ENCODE measurements at regions not wholly inside any gene's neighbourhood (a gene's known extent, or its start where the extent isn't known, plus 50 kb on each side); places are given as distances from the start of the nearest gene placed in this dataset.

DNA sequence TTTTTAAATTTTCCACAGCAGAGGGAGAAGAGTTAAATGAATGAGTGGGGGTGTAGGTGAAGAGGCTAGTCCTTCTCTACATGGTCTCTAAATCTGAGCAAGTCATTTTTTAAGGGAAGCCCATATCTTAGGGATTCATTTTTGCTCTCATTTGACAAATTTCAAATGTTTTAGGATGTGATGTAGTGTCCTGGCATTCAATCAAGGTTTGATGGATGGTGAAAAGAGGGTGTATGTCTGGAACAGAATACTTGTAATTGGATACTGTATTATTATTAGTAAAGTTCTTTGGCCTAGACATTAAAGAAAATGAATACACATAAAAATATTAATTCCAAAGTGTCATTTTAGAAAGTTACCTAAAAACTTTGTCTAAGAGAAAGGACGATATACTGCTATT, 167.8 kb upstream of the PTBP2 start:
- H3K9ac ChIP-seq (ENCODE audit: control insufficient read depth, extremely low read depth, insufficient read depth, low read length): no peak overlapping the region
- no peaks in the 10 kb centered on the region for H3K9me3 ChIP-seq (ENCODE audit: control insufficient read depth, low read depth, low read length)
- FAIRE-seq: no peak
- H2AFZ ChIP-seq (ENCODE audit: control insufficient read depth, low read length): no peak overlapping the region
- H3K4me3 ChIP-seq (ENCODE audit: control insufficient read depth in 2 of 3, extremely low read depth in 1 of 3, insufficient read depth in 2 of 3, low read depth in 1 of 3, low read length in 3 of 3): no peak overlapping the region
- no peaks in the 10 kb centered on the region for H4K20me1 ChIP-seq (ENCODE audit: control insufficient read depth, extremely low read depth, insufficient read depth, low read length)
- no peaks in the 10 kb centered on the region for H3K27me3 ChIP-seq (ENCODE audit: control insufficient read depth, extremely low read depth, insufficient read depth, low read length)
- TF ChIP-seq EZH2 (IDR thresholded peaks at IDR 0.05; ENCODE audit: low read length): no peak
- TF ChIP-seq CTCF (optimal IDR thresholded peaks at IDR 0.05 in 1 of 3, IDR thresholded peaks at IDR 0.05 in 1 of 3, conservative IDR thresholded peaks at IDR 0.05 in 1 of 3; ENCODE audit: extremely low read depth in 1 of 3, insufficient read depth in 2 of 3, low read length in 3 of 3): no peak
- no peaks in the 10 kb centered on the region for H3K36me3 ChIP-seq (ENCODE audit: control insufficient read depth in 2 of 2, extremely low read depth in 1 of 2, insufficient read depth in 2 of 2, low read length in 2 of 2)
- DNase-seq (ENCODE audit: low read depth, low spot score): no peak
- no peaks in the 10 kb centered on the region for H3K79me2 ChIP-seq (ENCODE audit: control insufficient read depth, insufficient read depth, low read length)
- H3K27ac ChIP-seq (ENCODE audit: control insufficient read depth, insufficient read depth, low read length): no peak overlapping the region
- H3K9me1 ChIP-seq (ENCODE audit: control insufficient read depth, extremely low read depth, insufficient read depth, low read length): no peaks in the 10 kb centered on the region
- no peaks in the 10 kb centered on the region for H3K4me1 ChIP-seq (ENCODE audit: control insufficient read depth, extremely low read depth, insufficient read depth, low read length)
- no peak overlapping the region for H3K4me2 ChIP-seq (ENCODE audit: control insufficient read depth, extremely low read depth, insufficient read depth, low read depth, low read length)
- dilution Hi-C loops (cut with MboI; ENCODE audit: extremely low pct_ligation_motif_present, low sequenced_read_pairs): no loop called here

DNA sequence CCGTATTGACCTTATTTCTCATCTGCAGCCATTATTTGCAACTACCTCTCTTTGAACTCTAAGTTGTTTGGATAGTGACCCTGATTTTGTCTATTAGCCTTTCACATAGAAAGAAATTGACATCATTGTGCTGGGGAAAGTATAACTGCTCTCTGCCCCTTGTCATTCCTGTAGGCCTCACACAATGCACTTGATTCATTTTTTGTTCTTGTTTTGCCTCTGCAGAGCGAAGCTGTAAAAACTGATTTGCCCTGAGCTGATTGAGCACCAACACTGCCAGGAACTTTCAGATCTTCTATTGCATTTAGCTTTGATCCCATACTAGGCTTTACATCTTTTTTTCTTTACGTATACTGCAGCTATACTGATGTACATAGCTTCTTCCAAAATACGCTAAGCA, 167.2 kb upstream of the PTBP2 start:
- H3K36me3 ChIP-seq (ENCODE audit: control insufficient read depth in 2 of 2, extremely low read depth in 1 of 2, insufficient read depth in 2 of 2, low read length in 2 of 2): no peaks in the 10 kb centered on the region
- H4K20me1 ChIP-seq (ENCODE audit: control insufficient read depth, extremely low read depth, insufficient read depth, low read length): no peaks in the 10 kb centered on the region
- H3K27me3 ChIP-seq (ENCODE audit: control insufficient read depth, extremely low read depth, insufficient read depth, low read length): no peaks in the 10 kb centered on the region
- no peak for DNase-seq (ENCODE audit: low read depth, low spot score)
- no peak for FAIRE-seq
- TF ChIP-seq EZH2 (IDR thresholded peaks at IDR 0.05; ENCODE audit: low read length) (no peak), CTCF (optimal IDR thresholded peaks at IDR 0.05 in 1 of 3, IDR thresholded peaks at IDR 0.05 in 1 of 3, conservative IDR thresholded peaks at IDR 0.05 in 1 of 3; ENCODE audit: extremely low read depth in 1 of 3, insufficient read depth in 2 of 3, low read length in 3 of 3) (no peak)
- H2AFZ ChIP-seq (ENCODE audit: control insufficient read depth, low read length): no peak overlapping the region
- H3K79me2 ChIP-seq (ENCODE audit: control insufficient read depth, insufficient read depth, low read length): no peaks in the 10 kb centered on the region
- no peak overlapping the region for H3K9ac ChIP-seq (ENCODE audit: control insufficient read depth, extremely low read depth, insufficient read depth, low read length)
- peaks cover under 1% of the 10 kb centered on the region for H3K4me1 ChIP-seq (ENCODE audit: control insufficient read depth, extremely low read depth, insufficient read depth, low read length)
- no peak overlapping the region for H3K4me2 ChIP-seq (ENCODE audit: control insufficient read depth, extremely low read depth, insufficient read depth, low read depth, low read length)
- dilution Hi-C loops (cut with MboI; ENCODE audit: extremely low pct_ligation_motif_present, low sequenced_read_pairs): no loop called here
- no peak overlapping the region for H3K4me3 ChIP-seq (ENCODE audit: control insufficient read depth in 2 of 3, extremely low read depth in 1 of 3, insufficient read depth in 2 of 3, low read depth in 1 of 3, low read length in 3 of 3)
- H3K27ac ChIP-seq (ENCODE audit: control insufficient read depth, insufficient read depth, low read length): no peak overlapping the region
- no peaks in the 10 kb centered on the region for H3K9me3 ChIP-seq (ENCODE audit: control insufficient read depth, low read depth, low read length)
- no peaks in the 10 kb centered on the region for H3K9me1 ChIP-seq (ENCODE audit: control insufficient read depth, extremely low read depth, insufficient read depth, low read length)

Data from keratinocyte (primary cell).